ENCODE measurements at regions not wholly inside any gene's neighbourhood (a gene's known extent, or its start where the extent isn't known, plus 50 kb on each side); places are given as distances from the start of the nearest gene placed in this dataset.
"Not testable (repeated sequence)": the region's sequence is repeated elsewhere in the genome, so short reads cannot be mapped to it uniquely, and the experiment has no call there.

GRCh38 chr6:137395316-137395715 lies 98.9 kb downstream of the OLIG3 start:
- no peak overlapping the region for H3K9ac ChIP-seq (ENCODE audit: low read length)
- H3K4me3 ChIP-seq (ENCODE audit: low read length): no peak overlapping the region
- no peak overlapping the region for H3K27ac ChIP-seq (ENCODE audit: low read length)
- no peaks in the 10 kb centered on the region for H3K4me1 ChIP-seq (ENCODE audit: control insufficient read depth, low read depth, low read length)
- peaks cover 6% of the 10 kb centered on the region for H3K27me3 ChIP-seq (ENCODE audit: control insufficient read depth, insufficient read depth, low read length)
- no peaks in the 10 kb centered on the region for H3K36me3 ChIP-seq (ENCODE audit: control insufficient read depth, low read depth, low read length)
- H3K9me3 ChIP-seq (ENCODE audit: control insufficient read depth, low read depth, low read length): no peaks in the 10 kb centered on the region

GRCh38 chr6:137391061-137391814 lies 103.0 kb downstream of the OLIG3 start:
- peaks cover 46% of the 10 kb centered on the region for H3K27me3 ChIP-seq (ENCODE audit: control insufficient read depth, insufficient read depth, low read length)
- H3K4me1 ChIP-seq (ENCODE audit: control insufficient read depth, low read depth, low read length): no peaks in the 10 kb centered on the region
- no peaks in the 10 kb centered on the region for H3K36me3 ChIP-seq (ENCODE audit: control insufficient read depth, low read depth, low read length)
- H3K27ac ChIP-seq (ENCODE audit: low read length): no peak overlapping the region
- no peaks in the 10 kb centered on the region for H3K9me3 ChIP-seq (ENCODE audit: control insufficient read depth, low read depth, low read length)
- H3K9ac ChIP-seq (ENCODE audit: low read length): no peak overlapping the region
- no peak overlapping the region for H3K4me3 ChIP-seq (ENCODE audit: low read length)

- no peaks in the 10 kb centered on the region for H3K9me3 ChIP-seq (ENCODE audit: control insufficient read depth, low read depth, low read length)
- no peaks in the 10 kb centered on the region for H3K36me3 ChIP-seq (ENCODE audit: control insufficient read depth, low read depth, low read length)
- no peak overlapping the region for H3K27ac ChIP-seq (ENCODE audit: low read length)
- H3K27me3 ChIP-seq (ENCODE audit: control insufficient read depth, insufficient read depth, low read length): peaks cover 55% of the 10 kb centered on the region
- H3K4me3 ChIP-seq (ENCODE audit: low read length): no peak overlapping the region
- no peak overlapping the region for H3K9ac ChIP-seq (ENCODE audit: low read length)
- no peaks in the 10 kb centered on the region for H3K4me1 ChIP-seq (ENCODE audit: control insufficient read depth, low read depth, low read length)
Observed at GRCh38 chr6:137390334-137390733, 103.9 kb downstream of the OLIG3 start.

- Histone ChIP-seq H3K36me3 (ENCODE audit: control insufficient read depth, low read depth, low read length) (no peaks in the 10 kb centered on the region), H3K27ac (ENCODE audit: low read length) (no peak overlapping the region), H3K9ac (ENCODE audit: low read length) (no peak overlapping the region), H3K4me3 (ENCODE audit: low read length) (no peak overlapping the region), H3K9me3 (ENCODE audit: control insufficient read depth, low read depth, low read length) (no peaks in the 10 kb centered on the region), H3K27me3 (ENCODE audit: control insufficient read depth, insufficient read depth, low read length) (peaks cover 65% of the 10 kb centered on the region), H3K4me1 (ENCODE audit: control insufficient read depth, low read depth, low read length) (no peaks in the 10 kb centered on the region)
Observed at GRCh38 chr6:137389150-137389704, 105.0 kb downstream of the OLIG3 start.

GRCh38 chr6:137387096-137387764 lies 107.0 kb downstream of the OLIG3 start:
- no peaks in the 10 kb centered on the region for H3K36me3 ChIP-seq (ENCODE audit: control insufficient read depth, low read depth, low read length)
- H3K27ac ChIP-seq (ENCODE audit: low read length): no peak overlapping the region
- H3K9me3 ChIP-seq (ENCODE audit: control insufficient read depth, low read depth, low read length): no peaks in the 10 kb centered on the region
- no peak overlapping the region for H3K9ac ChIP-seq (ENCODE audit: low read length)
- H3K27me3 ChIP-seq (ENCODE audit: control insufficient read depth, insufficient read depth, low read length): peaks cover 65% of the 10 kb centered on the region
- H3K4me3 ChIP-seq (ENCODE audit: low read length): no peak overlapping the region
- H3K4me1 ChIP-seq (ENCODE audit: control insufficient read depth, low read depth, low read length): no peaks in the 10 kb centered on the region

GRCh38 chr6:137383287-137383686 lies 110.9 kb downstream of the OLIG3 start:
- H3K36me3 ChIP-seq (ENCODE audit: control insufficient read depth, low read depth, low read length); H3K4me1 ChIP-seq (ENCODE audit: control insufficient read depth, low read depth, low read length); H3K4me3 ChIP-seq (ENCODE audit: low read length); H3K9me3 ChIP-seq (ENCODE audit: control insufficient read depth, low read depth, low read length); H3K27ac ChIP-seq (ENCODE audit: low read length); H3K9ac ChIP-seq (ENCODE audit: low read length): not testable (repeated sequence)
- peaks cover 39% of the 10 kb centered on the region for H3K27me3 ChIP-seq (ENCODE audit: control insufficient read depth, insufficient read depth, low read length)

- Histone ChIP-seq H3K27ac (ENCODE audit: low read length) (no peak overlapping the region), H3K4me1 (ENCODE audit: control insufficient read depth, low read depth, low read length) (no peaks in the 10 kb centered on the region), H3K4me3 (ENCODE audit: low read length) (no peak overlapping the region), H3K36me3 (ENCODE audit: control insufficient read depth, low read depth, low read length) (no peaks in the 10 kb centered on the region), H3K27me3 (ENCODE audit: control insufficient read depth, insufficient read depth, low read length) (no peaks in the 10 kb centered on the region), H3K9me3 (ENCODE audit: control insufficient read depth, low read depth, low read length) (no peaks in the 10 kb centered on the region), H3K9ac (ENCODE audit: low read length) (no peak overlapping the region)
Observed at GRCh38 chr6:137378090-137378369, 116.2 kb downstream of the OLIG3 start.

GRCh38 chr6:137373296-137373695 lies 120.9 kb downstream of the OLIG3 start:
- Histone ChIP-seq H3K9me3 (ENCODE audit: control insufficient read depth, low read depth, low read length) (no peaks in the 10 kb centered on the region), H3K4me1 (ENCODE audit: control insufficient read depth, low read depth, low read length) (peaks cover 9% of the 10 kb centered on the region), H3K4me3 (ENCODE audit: low read length) (no peak overlapping the region), H3K27me3 (ENCODE audit: control insufficient read depth, insufficient read depth, low read length) (no peaks in the 10 kb centered on the region), H3K27ac (ENCODE audit: low read length) (no peak overlapping the region), H3K36me3 (ENCODE audit: control insufficient read depth, low read depth, low read length) (no peaks in the 10 kb centered on the region), H3K9ac (ENCODE audit: low read length) (no peak overlapping the region)

GRCh38 chr6:137372532-137372931 lies 121.7 kb downstream of the OLIG3 start:
- no peaks in the 10 kb centered on the region for H3K27me3 ChIP-seq (ENCODE audit: control insufficient read depth, insufficient read depth, low read length)
- H3K36me3 ChIP-seq (ENCODE audit: control insufficient read depth, low read depth, low read length): no peaks in the 10 kb centered on the region
- no peak overlapping the region for H3K27ac ChIP-seq (ENCODE audit: low read length)
- no peak overlapping the region for H3K4me3 ChIP-seq (ENCODE audit: low read length)
- no peaks in the 10 kb centered on the region for H3K9me3 ChIP-seq (ENCODE audit: control insufficient read depth, low read depth, low read length)
- H3K4me1 ChIP-seq (ENCODE audit: control insufficient read depth, low read depth, low read length): peaks cover 9% of the 10 kb centered on the region
- no peak overlapping the region for H3K9ac ChIP-seq (ENCODE audit: low read length)

GRCh38 chr6:137371634-137372016 lies 122.6 kb downstream of the OLIG3 start:
- no peak overlapping the region for H3K27ac ChIP-seq (ENCODE audit: low read length)
- peaks cover 9% of the 10 kb centered on the region for H3K4me1 ChIP-seq (ENCODE audit: control insufficient read depth, low read depth, low read length)
- no peaks in the 10 kb centered on the region for H3K9me3 ChIP-seq (ENCODE audit: control insufficient read depth, low read depth, low read length)
- H3K9ac ChIP-seq (ENCODE audit: low read length): no peak overlapping the region
- no peaks in the 10 kb centered on the region for H3K36me3 ChIP-seq (ENCODE audit: control insufficient read depth, low read depth, low read length)
- H3K27me3 ChIP-seq (ENCODE audit: control insufficient read depth, insufficient read depth, low read length): no peaks in the 10 kb centered on the region
- no peak overlapping the region for H3K4me3 ChIP-seq (ENCODE audit: low read length)

- Histone ChIP-seq H3K4me3 (ENCODE audit: low read length) (no peak overlapping the region), H3K36me3 (ENCODE audit: control insufficient read depth, low read depth, low read length) (no peaks in the 10 kb centered on the region), H3K4me1 (ENCODE audit: control insufficient read depth, low read depth, low read length) (peaks cover 13% of the 10 kb centered on the region), H3K9me3 (ENCODE audit: control insufficient read depth, low read depth, low read length) (no peaks in the 10 kb centered on the region), H3K27ac (ENCODE audit: low read length) (no peak overlapping the region), H3K27me3 (ENCODE audit: control insufficient read depth, insufficient read depth, low read length) (no peaks in the 10 kb centered on the region), H3K9ac (ENCODE audit: low read length) (no peak overlapping the region)
Observed at GRCh38 chr6:137370871-137371633, 123.1 kb downstream of the OLIG3 start.
